Activated B cell treated with CpG ODN at 0.5 μM for 24 hours (primary cell): ENCODE measurements at regions not wholly inside any gene's neighbourhood (a gene's known extent, or its start where the extent isn't known, plus 50 kb on each side); places are given as distances from the start of the nearest gene placed in this dataset.

Source experiments
- ATAC-seq: fragments of 200-7000 bp; cut with Tn5 transposase; one replicate; pipeline ENCODE4 v1.10.0; 2021; ENCODE audit warnings: low read depth, mild to moderate bottlenecking, moderate library complexity
- CTCF ChIA-PET: fragments of 350-600 bp; sonication (Branson Sonifier 250); formaldehyde crosslinking; loops from one replicate; lab custom pipeline; 2021; ENCODE audit warnings: antibody characterized with exemption; lab: Charles Lee
- POLR2A ChIA-PET: fragments of 350-600 bp; sonication (Branson Sonifier 250); formaldehyde crosslinking; loops from one replicate; lab custom pipeline; 2021; ENCODE audit warnings: antibody characterized with exemption; lab: Charles Lee
- DNase-seq: peaks from one replicate; pipeline ENCODE4 v3.0.0; 2022
- H3K27ac Mint-ChIP-seq: one replicate; pipeline ENCODE4 v1.8.0; 2020; ENCODE audit warnings: mixed read lengths
- H3K27me3 Mint-ChIP-seq: one replicate; pipeline ENCODE4 v1.8.0; 2021; ENCODE audit warnings: mixed read lengths
- H3K36me3 Mint-ChIP-seq: one replicate; pipeline ENCODE4 v1.8.0; 2021; ENCODE audit warnings: low read depth, mixed read lengths
- H3K4me1 Mint-ChIP-seq: one replicate; pipeline ENCODE4 v1.8.0; 2021; ENCODE audit warnings: mixed read lengths
- H3K4me3 Mint-ChIP-seq: one replicate; pipeline ENCODE4 v1.8.0; 2020; ENCODE audit warnings: mild to moderate bottlenecking, mixed read lengths
- H3K9me3 Mint-ChIP-seq: one replicate; pipeline ENCODE4 v1.8.0; 2020; ENCODE audit warnings: mixed read lengths
- CTCF ChIP-seq: fragments of 200-600 bp; IDR thresholded peaks from one replicate; pipeline ENCODE4 v1.8.0; 2022; ENCODE audit warnings: antibody characterized with exemption, mild to moderate bottlenecking
- intact Hi-C: fragments of 100-400 bp; cut with micrococcal nuclease; formaldehyde crosslinking; loops from one replicate; pipeline ENCODE4 v1.15.1; 2024

DNA sequence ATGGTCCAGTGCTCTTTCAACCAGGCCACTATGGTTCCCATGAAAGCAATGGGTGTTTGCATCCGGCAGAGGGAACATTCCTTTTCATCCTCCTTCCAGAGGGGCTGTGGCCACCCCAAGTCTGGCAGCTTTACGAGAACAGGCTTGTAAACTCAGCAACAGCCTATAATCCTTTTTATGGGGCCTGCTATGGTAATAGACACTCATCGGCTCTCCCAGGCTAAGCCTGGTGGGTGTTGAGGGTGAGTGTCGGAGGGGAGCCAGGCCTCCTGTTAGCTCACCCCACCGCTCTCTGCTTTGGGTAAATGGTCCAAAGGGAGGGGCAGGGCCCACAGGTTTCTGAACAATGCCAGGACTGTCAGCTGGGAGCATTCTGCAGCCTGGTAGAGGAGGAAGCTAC, 111.6 kb upstream of the CD82 start:
- H3K4me1 Mint-ChIP-seq: no peaks in the 10 kb centered on the region
- ATAC-seq: no peak
- no peak overlapping the region for H3K27ac Mint-ChIP-seq
- POLR2A ChIA-PET: no interaction called here
- CTCF ChIA-PET: no interaction called here
- no peaks in the 10 kb centered on the region for H3K27me3 Mint-ChIP-seq
- H3K36me3 Mint-ChIP-seq: no peaks in the 10 kb centered on the region
- intact Hi-C loops: no loop called here
- H3K9me3 Mint-ChIP-seq: no peaks in the 10 kb centered on the region
- no peak for TF ChIP-seq CTCF
- no peak for DNase-seq
- no peak overlapping the region for H3K4me3 Mint-ChIP-seq

DNA sequence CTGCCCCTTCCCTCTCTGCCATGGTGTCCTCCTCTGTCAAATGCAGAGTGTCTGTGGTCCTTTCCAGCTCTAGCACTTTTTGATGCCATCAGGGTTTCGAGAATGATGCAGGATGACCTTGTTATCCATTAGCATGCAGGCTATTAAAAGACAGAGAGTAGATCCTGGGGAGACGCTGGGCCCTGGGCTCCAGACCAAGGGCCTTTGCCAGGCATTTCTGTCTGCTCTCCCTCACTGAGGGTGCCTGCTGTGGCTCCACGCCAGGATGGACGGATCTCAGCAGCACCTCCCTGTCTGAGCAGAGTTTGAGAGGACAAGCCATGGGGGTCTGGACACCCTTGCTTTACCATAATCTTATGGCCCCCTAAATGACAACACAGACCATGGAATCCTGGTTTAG, 110.8 kb upstream of the CD82 start:
- CTCF ChIA-PET: no interaction called here
- no peaks in the 10 kb centered on the region for H3K9me3 Mint-ChIP-seq
- intact Hi-C loops: no loop called here
- H3K4me3 Mint-ChIP-seq: no peak overlapping the region
- POLR2A ChIA-PET: no interaction called here
- DNase-seq (no peak), ATAC-seq (no peak)
- no peaks in the 10 kb centered on the region for H3K4me1 Mint-ChIP-seq
- no peak for TF ChIP-seq CTCF
- no peaks in the 10 kb centered on the region for H3K36me3 Mint-ChIP-seq
- H3K27ac Mint-ChIP-seq: no peak overlapping the region
- H3K27me3 Mint-ChIP-seq: no peaks in the 10 kb centered on the region

DNA sequence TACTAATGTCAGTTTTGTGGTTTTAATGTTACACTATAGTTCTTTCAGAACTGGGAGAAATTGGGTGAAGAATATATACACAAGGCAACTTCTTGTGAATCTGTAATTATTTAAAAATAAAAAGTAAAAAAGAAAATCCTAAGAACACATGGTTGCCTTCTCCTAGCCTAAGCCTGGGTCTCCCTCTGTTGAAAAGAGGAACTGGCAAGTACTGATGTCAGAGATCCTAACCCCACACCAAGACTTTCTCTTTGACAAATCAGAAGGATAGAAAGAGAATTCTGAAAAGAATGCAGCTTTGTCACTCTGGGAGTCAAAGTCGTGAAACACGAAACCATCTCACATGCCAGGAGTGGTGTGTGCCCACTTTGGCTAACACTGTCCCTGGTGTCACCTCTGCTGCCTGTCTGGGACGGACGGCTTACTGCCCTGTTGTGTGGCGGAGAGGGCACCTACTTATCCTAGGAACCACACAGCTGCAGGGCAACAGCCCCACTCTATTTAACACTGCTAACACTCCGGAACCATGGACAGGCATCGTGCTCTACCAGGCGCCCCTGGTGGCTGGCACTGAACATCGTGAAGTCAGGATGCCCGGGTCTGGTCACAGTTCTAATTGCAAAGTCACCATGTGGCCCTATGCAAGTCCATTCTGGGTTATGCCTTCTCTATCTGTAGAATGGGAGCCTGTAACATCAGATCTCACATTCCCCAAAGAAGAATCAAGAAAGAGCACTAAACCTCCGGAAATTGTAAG, 108.7 kb upstream of the CD82 start:
- intact Hi-C loops: no loop called here
- DNase-seq (no peak), ATAC-seq (no peak)
- TF ChIP-seq CTCF: no peak
- CTCF ChIA-PET: no interaction called here
- Mint-ChIP-seq H3K27ac (no peak overlapping the region), H3K4me3 (no peak overlapping the region), H3K36me3 (no peaks in the 10 kb centered on the region), H3K27me3 (no peaks in the 10 kb centered on the region), H3K9me3 (no peaks in the 10 kb centered on the region), H3K4me1 (no peaks in the 10 kb centered on the region)
- POLR2A ChIA-PET: no interaction called here

- CTCF ChIA-PET: no interaction called here
- no peak overlapping the region for H3K27ac Mint-ChIP-seq
- H3K27me3 Mint-ChIP-seq: no peaks in the 10 kb centered on the region
- no peaks in the 10 kb centered on the region for H3K9me3 Mint-ChIP-seq
- H3K4me3 Mint-ChIP-seq: no peak overlapping the region
- ATAC-seq (no peak), DNase-seq (no peak)
- intact Hi-C loops: no loop called here
- no peak for TF ChIP-seq CTCF
- H3K36me3 Mint-ChIP-seq: no peaks in the 10 kb centered on the region
- no peaks in the 10 kb centered on the region for H3K4me1 Mint-ChIP-seq
- POLR2A ChIA-PET: no interaction called here
Measured at GRCh38 chr11:44457862-44458261, 107.6 kb upstream of the CD82 start.

GRCh38 chr11:44463751-44464150, 101.7 kb upstream of the CD82 start:
- H3K27me3 Mint-ChIP-seq: peaks cover 4% of the 10 kb centered on the region
- no peak for DNase-seq
- intact Hi-C loops: loop anchor here (1.0 kb wide), 1 partner anchor 177 kb away; no protein-coding TSS in a partner anchor
- no peaks in the 10 kb centered on the region for H3K4me1 Mint-ChIP-seq
- ChIA-PET POLR2A (no interaction called here), CTCF (no interaction called here)
- TF ChIP-seq CTCF: no peak
- no peak for ATAC-seq
- H3K27ac Mint-ChIP-seq: no peak overlapping the region
- H3K36me3 Mint-ChIP-seq: no peaks in the 10 kb centered on the region
- H3K9me3 Mint-ChIP-seq: peaks cover 5% of the 10 kb centered on the region
- no peak overlapping the region for H3K4me3 Mint-ChIP-seq
